OCI-LY1 (cell line): ENCODE measurements at regions not wholly inside any gene's neighbourhood (a gene's known extent, or its start where the extent isn't known, plus 50 kb on each side); places are given as distances from the start of the nearest gene placed in this dataset.

ENCODE experiments used
- EZH2 ChIP-seq: fragments of 200-600 bp; sonication (generic), shearing (Covaris generic); IDR thresholded peaks from 2 replicates; pipeline ENCODE4 v1.8.0; 2017; ENCODE audit warnings: borderline replicate concordance, mixed run types, mild to moderate bottlenecking, antibody characterized with exemption, low read length, moderate library complexity, mixed read lengths
- TF ChIP-seq, protein P1 (sequence below): fragments of 200-600 bp; sonication (generic), shearing (Covaris generic); IDR thresholded peaks from 2 replicates; pipeline ENCODE4 v1.5.1; 2017; ENCODE audit warnings: mild to moderate bottlenecking, antibody characterized with exemption, low read length, moderate library complexity, mixed read lengths

DNA sequence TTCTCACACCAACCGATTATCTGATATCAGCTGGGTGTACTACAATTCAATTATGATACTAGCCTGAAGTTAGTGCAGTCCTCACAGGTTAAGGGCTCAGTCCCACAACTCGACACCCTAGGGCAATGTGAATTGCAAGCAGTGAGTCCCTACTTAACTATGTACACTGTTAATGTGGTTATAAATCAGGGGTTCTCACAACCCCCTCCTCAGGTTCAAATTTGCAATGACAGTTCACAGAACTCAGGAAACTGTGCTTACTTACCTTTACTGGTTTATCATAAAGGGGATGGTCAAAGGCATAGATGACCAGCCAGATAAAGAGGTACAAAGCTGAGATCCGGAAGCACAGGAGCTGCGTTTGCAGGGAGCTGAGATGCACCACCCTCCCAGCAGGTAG lies 1379.1 kb upstream of the CDH2 start:
- TF ChIP-seq EZH2 = no peak
- TF ChIP-seq, protein P1, sequence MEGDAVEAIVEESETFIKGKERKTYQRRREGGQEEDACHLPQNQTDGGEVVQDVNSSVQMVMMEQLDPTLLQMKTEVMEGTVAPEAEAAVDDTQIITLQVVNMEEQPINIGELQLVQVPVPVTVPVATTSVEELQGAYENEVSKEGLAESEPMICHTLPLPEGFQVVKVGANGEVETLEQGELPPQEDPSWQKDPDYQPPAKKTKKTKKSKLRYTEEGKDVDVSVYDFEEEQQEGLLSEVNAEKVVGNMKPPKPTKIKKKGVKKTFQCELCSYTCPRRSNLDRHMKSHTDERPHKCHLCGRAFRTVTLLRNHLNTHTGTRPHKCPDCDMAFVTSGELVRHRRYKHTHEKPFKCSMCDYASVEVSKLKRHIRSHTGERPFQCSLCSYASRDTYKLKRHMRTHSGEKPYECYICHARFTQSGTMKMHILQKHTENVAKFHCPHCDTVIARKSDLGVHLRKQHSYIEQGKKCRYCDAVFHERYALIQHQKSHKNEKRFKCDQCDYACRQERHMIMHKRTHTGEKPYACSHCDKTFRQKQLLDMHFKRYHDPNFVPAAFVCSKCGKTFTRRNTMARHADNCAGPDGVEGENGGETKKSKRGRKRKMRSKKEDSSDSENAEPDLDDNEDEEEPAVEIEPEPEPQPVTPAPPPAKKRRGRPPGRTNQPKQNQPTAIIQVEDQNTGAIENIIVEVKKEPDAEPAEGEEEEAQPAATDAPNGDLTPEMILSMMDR = no peak
